ENCODE measurements at regions not wholly inside any gene's neighbourhood (a gene's known extent, or its start where the extent isn't known, plus 50 kb on each side); places are given as distances from the start of the nearest gene placed in this dataset.

DNA sequence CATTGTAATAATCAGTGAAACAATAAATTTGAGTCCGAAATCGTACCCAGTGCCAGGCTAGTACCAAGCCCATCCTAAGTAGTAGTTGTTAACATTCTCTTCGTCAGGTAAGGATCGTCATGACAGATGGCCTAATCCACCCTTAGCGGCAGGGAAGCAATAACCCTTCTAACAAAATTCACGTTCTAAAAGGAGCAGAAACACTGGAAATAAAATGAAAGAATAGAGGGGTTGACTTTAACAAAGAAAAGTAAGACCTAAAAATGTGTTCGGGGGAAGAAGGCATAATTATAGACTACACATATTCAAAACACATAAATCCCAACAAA is 142.7 kb downstream of the CPEB2 start:
- DNase-seq (ENCODE audit: low read depth) = no peak
- TF ChIP-seq, protein P1, sequence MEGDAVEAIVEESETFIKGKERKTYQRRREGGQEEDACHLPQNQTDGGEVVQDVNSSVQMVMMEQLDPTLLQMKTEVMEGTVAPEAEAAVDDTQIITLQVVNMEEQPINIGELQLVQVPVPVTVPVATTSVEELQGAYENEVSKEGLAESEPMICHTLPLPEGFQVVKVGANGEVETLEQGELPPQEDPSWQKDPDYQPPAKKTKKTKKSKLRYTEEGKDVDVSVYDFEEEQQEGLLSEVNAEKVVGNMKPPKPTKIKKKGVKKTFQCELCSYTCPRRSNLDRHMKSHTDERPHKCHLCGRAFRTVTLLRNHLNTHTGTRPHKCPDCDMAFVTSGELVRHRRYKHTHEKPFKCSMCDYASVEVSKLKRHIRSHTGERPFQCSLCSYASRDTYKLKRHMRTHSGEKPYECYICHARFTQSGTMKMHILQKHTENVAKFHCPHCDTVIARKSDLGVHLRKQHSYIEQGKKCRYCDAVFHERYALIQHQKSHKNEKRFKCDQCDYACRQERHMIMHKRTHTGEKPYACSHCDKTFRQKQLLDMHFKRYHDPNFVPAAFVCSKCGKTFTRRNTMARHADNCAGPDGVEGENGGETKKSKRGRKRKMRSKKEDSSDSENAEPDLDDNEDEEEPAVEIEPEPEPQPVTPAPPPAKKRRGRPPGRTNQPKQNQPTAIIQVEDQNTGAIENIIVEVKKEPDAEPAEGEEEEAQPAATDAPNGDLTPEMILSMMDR (IDR thresholded peaks at IDR 0.05; ENCODE audit: insufficient read depth, low read depth, low read length, missing control alignments) = no peak
- H3K4me3 ChIP-seq (ENCODE audit: low read length) = no peak overlapping the region

DNA sequence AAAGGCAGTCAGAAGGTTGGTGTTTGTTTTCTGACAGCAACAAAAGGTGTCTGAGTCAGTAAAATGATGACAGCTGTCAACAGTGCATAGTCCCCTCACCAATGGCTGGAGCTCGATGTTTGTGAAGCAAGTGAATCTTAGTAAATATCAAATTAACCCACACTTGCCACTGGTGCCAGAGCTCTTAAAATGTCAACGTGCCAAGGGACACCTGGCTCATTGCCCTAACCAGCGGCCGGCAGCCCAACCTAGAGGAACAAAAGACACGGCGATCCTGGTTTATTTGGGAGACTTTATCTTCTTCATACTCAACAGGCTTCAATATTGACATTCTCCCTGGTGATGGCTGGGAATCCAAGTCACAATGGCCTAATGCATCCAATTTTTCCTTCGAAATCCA is 143.4 kb downstream of the CPEB2 start:
- DNase-seq (ENCODE audit: low read depth) = no peak
- TF ChIP-seq, protein P1 (IDR thresholded peaks at IDR 0.05; ENCODE audit: insufficient read depth, low read depth, low read length, missing control alignments) = no peak
- no peak overlapping the region for H3K4me3 ChIP-seq (ENCODE audit: low read length)

GRCh38 chr4:15147714-15148113 is 145.4 kb downstream of the CPEB2 start:
- TF ChIP-seq, protein P1 (IDR thresholded peaks at IDR 0.05; ENCODE audit: insufficient read depth, low read depth, low read length, missing control alignments) = no peak

DNA sequence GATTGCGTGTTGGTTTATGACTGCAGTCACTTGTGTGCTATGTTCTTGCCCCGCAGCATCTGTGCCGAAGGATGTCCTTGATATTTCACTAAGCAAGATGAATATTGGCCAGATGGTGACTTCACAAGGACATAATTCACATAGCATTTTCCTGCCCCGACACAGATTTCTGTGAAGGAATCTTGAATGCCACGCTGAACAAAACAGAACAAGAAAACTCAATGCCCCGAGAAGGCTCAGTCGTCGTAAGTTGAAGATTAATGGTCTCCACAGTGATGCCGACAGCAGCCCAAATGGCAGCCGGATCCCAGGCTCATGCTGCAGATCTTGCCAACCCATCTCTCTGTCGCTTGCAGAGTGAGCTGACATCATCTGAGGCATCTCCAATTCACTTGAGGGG is 145.9 kb downstream of the CPEB2 start:
- H3K4me3 ChIP-seq (ENCODE audit: low read length) = no peak overlapping the region
- DNase-seq (ENCODE audit: low read depth) = no peak
- TF ChIP-seq, protein P1 (IDR thresholded peaks at IDR 0.05; ENCODE audit: insufficient read depth, low read depth, low read length, missing control alignments) = no peak

More at GRCh38 chr4:15147714-15148113, 145.4 kb downstream of the CPEB2 start:
- H3K4me3 ChIP-seq (ENCODE audit: low read length) = no peak overlapping the region
- no peak for DNase-seq (ENCODE audit: low read depth)

GRCh38 chr4:15148691-15149090 is 146.4 kb downstream of the CPEB2 start:
- no peak for DNase-seq (ENCODE audit: low read depth)

GRCh38 chr4:15149234-15149838 is 147.1 kb downstream of the CPEB2 start:
- no peak overlapping the region for H3K4me3 ChIP-seq (ENCODE audit: low read length)
- TF ChIP-seq, protein P1 (IDR thresholded peaks at IDR 0.05; ENCODE audit: insufficient read depth, low read depth, low read length, missing control alignments) = no peak
- DNase-seq (ENCODE audit: low read depth) = no peak

More at GRCh38 chr4:15148691-15149090, 146.4 kb downstream of the CPEB2 start:
- no peak overlapping the region for H3K4me3 ChIP-seq (ENCODE audit: low read length)
- TF ChIP-seq, protein P1 (IDR thresholded peaks at IDR 0.05; ENCODE audit: insufficient read depth, low read depth, low read length, missing control alignments) = no peak

Measured in epithelial cell of esophagus (primary cell).